ENCODE measurements at regions not wholly inside any gene's neighbourhood (a gene's known extent, or its start where the extent isn't known, plus 50 kb on each side); places are given as distances from the start of the nearest gene placed in this dataset.

DNA sequence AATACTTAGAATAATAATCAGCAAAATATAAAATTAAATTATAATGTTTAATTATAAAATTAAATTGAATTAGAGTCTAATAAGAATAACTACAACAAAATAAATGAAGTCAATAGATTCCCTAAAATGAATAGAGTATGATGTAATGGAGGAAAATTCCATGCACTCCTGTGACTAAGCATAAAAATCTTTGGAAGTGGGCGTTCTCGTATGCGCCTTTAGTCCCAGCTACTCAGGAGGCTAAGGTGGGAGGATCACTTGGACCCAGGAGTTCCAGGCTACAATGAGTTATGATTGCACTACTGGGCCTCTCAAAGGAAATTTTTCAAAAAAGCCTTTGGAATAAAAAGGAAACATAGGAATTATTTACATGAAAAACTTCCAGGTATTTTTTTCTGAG lies 955.4 kb upstream of the POU3F3 start:
- no peaks in the 10 kb centered on the region for H3K9me3 ChIP-seq (ENCODE audit: low read depth, low read length)
- H3K9ac ChIP-seq (ENCODE audit: insufficient read length), result no peak overlapping the region
- DNase-seq (ENCODE audit: low read depth, low spot score), result no peak
- TF ChIP-seq FOXP2 (optimal IDR thresholded peaks at IDR 0.05; ENCODE audit: control extremely low read depth, extremely low read length, insufficient read depth) (no peak), POLR2AphosphoS5 (IDR thresholded peaks at IDR 0.05; ENCODE audit: borderline replicate concordance, low read depth, low read length) (no peak), EZH2 (IDR thresholded peaks at IDR 0.05) (no peak)
- no peaks in the 10 kb centered on the region for H3K36me3 ChIP-seq (ENCODE audit: insufficient read depth, low read length)
- H3K27ac ChIP-seq, result no peak overlapping the region
- no peak overlapping the region for H3K4me3 ChIP-seq

DNA sequence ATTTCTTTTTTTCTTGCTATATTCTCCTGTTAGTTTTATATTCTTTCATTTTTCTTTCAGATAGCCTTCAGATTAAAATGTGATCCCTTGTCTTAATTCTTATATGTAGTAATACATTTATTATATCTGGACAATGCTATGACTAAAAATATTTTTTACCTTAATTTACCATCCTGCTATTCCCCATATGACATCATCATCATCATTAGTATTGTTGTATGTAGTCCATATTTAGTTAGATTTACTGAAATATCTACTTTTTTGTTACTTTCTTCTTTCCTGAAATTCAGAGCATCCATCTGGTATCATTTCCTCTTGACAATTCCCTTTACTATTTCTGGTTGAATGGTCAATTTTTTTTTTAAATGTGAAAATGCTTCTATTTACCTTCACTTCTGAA lies 951.6 kb upstream of the POU3F3 start:
- H3K4me3 ChIP-seq, result no peak overlapping the region
- TF ChIP-seq FOXP2 (optimal IDR thresholded peaks at IDR 0.05; ENCODE audit: control extremely low read depth, extremely low read length, insufficient read depth) (no peak), POLR2AphosphoS5 (IDR thresholded peaks at IDR 0.05; ENCODE audit: borderline replicate concordance, low read depth, low read length) (no peak), EZH2 (IDR thresholded peaks at IDR 0.05) (no peak)
- H3K27ac ChIP-seq, result no peak overlapping the region
- no peak for DNase-seq (ENCODE audit: low read depth, low spot score)
- H3K9me3 ChIP-seq (ENCODE audit: low read depth, low read length), result no peaks in the 10 kb centered on the region
- no peaks in the 10 kb centered on the region for H3K36me3 ChIP-seq (ENCODE audit: insufficient read depth, low read length)
- no peak overlapping the region for H3K9ac ChIP-seq (ENCODE audit: insufficient read length)

DNA sequence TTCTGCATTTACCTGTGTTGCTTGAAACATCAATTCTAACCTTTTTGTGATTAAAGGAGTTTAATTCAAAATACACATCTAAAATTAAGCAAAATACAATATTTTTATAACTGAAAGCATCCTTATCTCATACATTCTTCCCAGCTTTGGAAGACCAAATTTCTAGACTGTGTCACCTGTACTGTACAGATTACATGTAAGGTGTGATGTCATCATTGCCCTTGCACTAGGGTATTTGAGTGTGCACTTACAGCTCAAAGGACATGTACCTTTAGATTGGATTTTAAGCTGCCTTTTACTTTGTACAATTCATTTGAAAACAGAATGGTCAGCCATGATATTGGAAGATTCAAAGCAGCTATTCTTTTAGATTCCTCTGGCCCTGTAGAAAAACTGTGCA lies 932.8 kb upstream of the POU3F3 start:
- H3K27ac ChIP-seq, result no peak overlapping the region
- TF ChIP-seq POLR2AphosphoS5 (IDR thresholded peaks at IDR 0.05; ENCODE audit: borderline replicate concordance, low read depth, low read length) (no peak), FOXP2 (optimal IDR thresholded peaks at IDR 0.05; ENCODE audit: control extremely low read depth, extremely low read length, insufficient read depth) (no peak), EZH2 (IDR thresholded peaks at IDR 0.05) (no peak)
- no peak overlapping the region for H3K4me3 ChIP-seq
- no peaks in the 10 kb centered on the region for H3K36me3 ChIP-seq (ENCODE audit: insufficient read depth, low read length)
- no peak overlapping the region for H3K9ac ChIP-seq (ENCODE audit: insufficient read length)
- H3K9me3 ChIP-seq (ENCODE audit: low read depth, low read length), result no peaks in the 10 kb centered on the region
- no peak for DNase-seq (ENCODE audit: low read depth, low spot score)

DNA sequence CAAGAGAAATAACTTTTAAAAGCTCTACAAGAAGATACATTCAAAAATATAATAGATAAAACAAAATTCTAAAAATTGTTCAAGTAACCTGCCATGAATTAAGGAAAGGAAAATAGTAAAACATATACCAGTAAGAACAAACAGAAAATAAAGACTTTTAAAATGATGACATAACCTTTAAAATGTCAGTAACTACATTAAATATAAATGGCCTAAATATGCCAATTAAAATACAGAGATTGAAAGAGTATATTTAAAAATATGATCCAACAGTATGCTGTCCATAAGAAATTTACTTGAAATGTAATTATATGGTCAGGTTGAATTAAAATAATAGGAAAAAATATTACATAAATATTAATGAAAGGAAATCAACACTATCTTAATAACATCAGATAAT lies 911.7 kb upstream of the POU3F3 start:
- no peak overlapping the region for H3K9ac ChIP-seq (ENCODE audit: insufficient read length)
- no peak for DNase-seq (ENCODE audit: low read depth, low spot score)
- no peak overlapping the region for H3K27ac ChIP-seq
- no peak overlapping the region for H3K4me3 ChIP-seq
- TF ChIP-seq POLR2AphosphoS5 (IDR thresholded peaks at IDR 0.05; ENCODE audit: borderline replicate concordance, low read depth, low read length) (no peak), FOXP2 (optimal IDR thresholded peaks at IDR 0.05; ENCODE audit: control extremely low read depth, extremely low read length, insufficient read depth) (no peak), EZH2 (IDR thresholded peaks at IDR 0.05) (no peak)
- H3K36me3 ChIP-seq (ENCODE audit: insufficient read depth, low read length), result no peaks in the 10 kb centered on the region
- H3K9me3 ChIP-seq (ENCODE audit: low read depth, low read length), result no peaks in the 10 kb centered on the region

DNA sequence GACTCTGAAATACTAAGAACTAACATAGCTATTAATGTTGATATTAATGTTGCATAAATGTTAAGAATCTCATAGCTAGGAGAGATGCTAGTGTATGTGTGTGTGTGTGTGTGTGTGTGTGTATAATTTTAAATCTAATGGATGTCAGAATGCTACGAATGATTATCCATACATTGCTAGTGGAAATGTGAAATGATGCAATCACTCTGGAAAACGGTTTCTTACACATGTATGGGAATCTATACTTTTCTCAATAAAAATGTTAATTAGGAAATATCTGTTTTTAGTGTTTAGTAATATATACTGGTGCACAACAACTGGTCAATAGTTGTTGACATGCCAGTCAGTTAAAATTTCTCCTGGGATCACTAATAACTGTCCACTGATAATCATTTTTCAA lies 908.8 kb upstream of the POU3F3 start:
- Histone ChIP-seq H3K4me3 (no peak overlapping the region), H3K9me3 (ENCODE audit: low read depth, low read length) (no peaks in the 10 kb centered on the region), H3K9ac (ENCODE audit: insufficient read length) (no peak overlapping the region), H3K27ac (no peak overlapping the region), H3K36me3 (ENCODE audit: insufficient read depth, low read length) (no peaks in the 10 kb centered on the region)
- TF ChIP-seq POLR2AphosphoS5 (IDR thresholded peaks at IDR 0.05; ENCODE audit: borderline replicate concordance, low read depth, low read length) (no peak), EZH2 (IDR thresholded peaks at IDR 0.05) (no peak), FOXP2 (optimal IDR thresholded peaks at IDR 0.05; ENCODE audit: control extremely low read depth, extremely low read length, insufficient read depth) (no peak)
- no peak for DNase-seq (ENCODE audit: low read depth, low spot score)

DNA sequence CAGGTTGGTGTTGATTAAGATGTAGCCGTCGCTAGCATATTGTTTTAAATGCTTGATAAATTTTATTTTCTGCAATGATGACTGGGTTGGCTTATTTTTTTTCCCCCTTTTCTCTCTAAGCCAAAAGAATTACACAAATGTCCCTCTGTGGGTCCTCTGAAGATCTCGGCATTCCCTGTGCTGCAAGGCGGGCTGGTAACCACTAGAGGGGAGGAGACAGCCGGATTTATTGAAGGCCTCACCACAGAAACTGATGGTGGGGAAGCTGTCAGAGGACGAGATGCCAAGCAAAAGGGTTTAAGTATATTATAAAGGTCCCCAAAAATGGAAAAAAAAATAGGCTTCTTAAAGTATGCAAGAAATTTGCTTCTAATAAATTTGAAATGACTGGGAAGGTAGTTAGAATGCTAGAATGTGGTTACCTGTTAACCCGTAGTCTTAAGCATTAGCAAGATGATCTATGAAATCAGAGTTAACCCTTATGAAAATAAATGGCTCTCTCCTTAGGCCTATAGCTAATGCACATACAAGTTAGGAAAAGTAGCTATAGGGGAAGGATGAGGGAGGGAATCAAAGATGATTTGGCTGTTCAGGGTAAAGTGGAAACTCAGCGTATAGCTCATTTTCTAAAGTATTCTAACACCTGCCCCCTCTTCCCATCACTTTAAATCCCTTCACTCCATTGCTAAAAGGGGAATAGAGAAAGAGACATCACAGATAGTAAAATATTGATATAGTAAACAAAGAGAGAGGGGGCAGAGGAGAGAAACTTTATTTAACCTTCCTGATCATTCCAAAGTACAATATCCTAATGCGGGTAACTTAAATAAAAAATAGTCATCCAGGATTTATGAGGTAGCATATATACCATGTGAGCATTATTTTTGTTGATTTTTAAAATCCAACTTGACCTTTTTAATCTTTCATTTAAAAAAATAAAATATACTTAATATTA lies 894.5 kb upstream of the POU3F3 start:
- H3K4me3 ChIP-seq, result no peak overlapping the region
- no peak overlapping the region for H3K9ac ChIP-seq (ENCODE audit: insufficient read length)
- TF ChIP-seq POLR2AphosphoS5 (IDR thresholded peaks at IDR 0.05; ENCODE audit: borderline replicate concordance, low read depth, low read length), result no peak
- TF ChIP-seq FOXP2 (optimal IDR thresholded peaks at IDR 0.05; ENCODE audit: control extremely low read depth, extremely low read length, insufficient read depth), result no peak
- no peak for TF ChIP-seq EZH2 (IDR thresholded peaks at IDR 0.05)
- no peaks in the 10 kb centered on the region for H3K9me3 ChIP-seq (ENCODE audit: low read depth, low read length)
- no peak overlapping the region for H3K27ac ChIP-seq
- DNase-seq (ENCODE audit: low read depth, low spot score), result no peak
- H3K36me3 ChIP-seq (ENCODE audit: insufficient read depth, low read length), result no peaks in the 10 kb centered on the region

DNA sequence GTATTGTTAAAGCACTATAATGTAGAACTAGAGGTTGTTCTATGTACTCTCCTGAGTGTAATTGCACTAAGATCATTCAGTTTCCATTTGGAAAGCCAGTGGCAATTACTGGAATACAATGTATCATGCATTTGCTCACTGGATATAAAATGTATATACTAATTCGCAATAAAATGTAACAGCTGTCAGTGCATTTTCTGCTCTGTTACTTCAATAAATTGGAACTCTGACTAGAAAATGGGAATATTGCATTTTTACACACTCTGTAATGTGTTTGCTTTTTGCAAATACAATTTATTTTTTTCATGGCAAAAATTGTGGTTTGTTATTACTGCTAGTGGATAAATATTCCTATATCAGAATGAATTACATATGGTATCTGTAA lies 893.8 kb upstream of the POU3F3 start:
- no peak for DNase-seq (ENCODE audit: low read depth, low spot score)
- Histone ChIP-seq H3K4me3 (no peak overlapping the region), H3K9me3 (ENCODE audit: low read depth, low read length) (no peaks in the 10 kb centered on the region), H3K27ac (no peak overlapping the region), H3K9ac (ENCODE audit: insufficient read length) (no peak overlapping the region), H3K36me3 (ENCODE audit: insufficient read depth, low read length) (no peaks in the 10 kb centered on the region)
- no peak for TF ChIP-seq EZH2 (IDR thresholded peaks at IDR 0.05)
- TF ChIP-seq FOXP2 (optimal IDR thresholded peaks at IDR 0.05; ENCODE audit: control extremely low read depth, extremely low read length, insufficient read depth), result no peak
- no peak for TF ChIP-seq POLR2AphosphoS5 (IDR thresholded peaks at IDR 0.05; ENCODE audit: borderline replicate concordance, low read depth, low read length)

DNA sequence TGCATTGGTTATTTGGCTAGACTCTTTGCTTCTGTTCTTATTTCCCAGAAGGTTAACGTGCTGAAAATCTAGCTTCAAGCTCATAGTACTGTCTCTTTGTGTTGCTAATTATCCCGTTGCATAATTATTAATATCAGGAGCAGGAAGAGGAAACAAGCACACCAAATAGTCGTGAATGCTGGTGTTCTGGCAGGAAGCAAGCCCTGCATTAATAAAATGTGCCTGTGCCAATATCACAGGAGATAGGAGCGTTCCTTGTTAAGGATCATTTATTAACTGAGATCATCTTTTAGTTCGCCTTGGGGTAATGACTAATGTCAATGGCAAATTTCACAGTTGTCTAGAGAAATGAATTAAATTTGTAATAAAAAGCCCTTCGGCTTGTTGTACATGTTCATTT lies 893.0 kb upstream of the POU3F3 start:
- H3K4me3 ChIP-seq, result no peak overlapping the region
- no peak overlapping the region for H3K9ac ChIP-seq (ENCODE audit: insufficient read length)
- peak; percentile 35 for DNase-seq (ENCODE audit: low read depth, low spot score)
- peaks cover 2% of the 10 kb centered on the region; the same call in 1 of the 2 replicates for H3K9me3 ChIP-seq (ENCODE audit: low read depth, low read length)
- no peaks in the 10 kb centered on the region for H3K36me3 ChIP-seq (ENCODE audit: insufficient read depth, low read length)
- TF ChIP-seq EZH2 (IDR thresholded peaks at IDR 0.05), result no peak
- TF ChIP-seq FOXP2 (optimal IDR thresholded peaks at IDR 0.05; ENCODE audit: control extremely low read depth, extremely low read length, insufficient read depth), result no peak
- no peak for TF ChIP-seq POLR2AphosphoS5 (IDR thresholded peaks at IDR 0.05; ENCODE audit: borderline replicate concordance, low read depth, low read length)
- H3K27ac ChIP-seq, result no peak overlapping the region

Measured in SK-N-MC (cell line).